C4-2B (cell line): ENCODE measurements at regions not wholly inside any gene's neighbourhood (a gene's known extent, or its start where the extent isn't known, plus 50 kb on each side); places are given as distances from the start of the nearest gene placed in this dataset.

Experiments
- CTCF ChIP-seq: fragments of 450-650 bp; conservative IDR thresholded peaks from 2 replicates; pipeline ENCODE4 v1.5.1; 2017; ENCODE audit warnings: mild to moderate bottlenecking
- ZFX ChIP-seq: fragments of 450-650 bp; IDR thresholded peaks from 2 replicates; pipeline ENCODE4 v1.6.1; 2017

DNA sequence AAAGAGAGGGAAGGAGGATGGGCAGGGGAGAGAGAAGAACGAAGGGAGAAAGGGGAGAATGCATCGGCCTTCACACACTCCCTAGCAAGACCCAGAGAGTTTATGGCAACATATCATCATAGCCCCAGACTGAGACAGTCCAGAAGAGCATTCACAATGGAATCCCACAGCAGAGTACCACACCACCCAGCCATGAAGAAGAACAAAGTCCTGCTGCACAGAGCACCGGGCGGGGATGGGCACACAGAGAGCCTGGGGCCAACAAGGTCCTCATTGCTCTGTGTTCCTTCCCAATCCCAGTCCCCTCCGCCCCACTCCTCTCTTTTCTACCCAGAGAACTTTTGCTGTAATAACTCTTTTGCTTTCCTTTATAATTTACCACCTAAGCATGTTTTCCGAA lies 118.1 kb upstream of the TMPRSS2 start:
- TF ChIP-seq CTCF (no peak), ZFX (no peak)
